ENCODE measurements at regions not wholly inside any gene's neighbourhood (a gene's known extent, or its start where the extent isn't known, plus 50 kb on each side); places are given as distances from the start of the nearest gene placed in this dataset.
"Not testable (repeated sequence)": the region's sequence is repeated elsewhere in the genome, so short reads cannot be mapped to it uniquely, and the experiment has no call there.

GRCh38 chr1:148307583-148308185 is 155.6 kb upstream of the NBPF11 start:
- H3K27me3 ChIP-seq (ENCODE audit: low read depth) = peaks cover 2% of the 10 kb centered on the region; the same call in 1 of the 2 replicates
- no peak for DNase-seq (ENCODE audit: low spot score in 2 of 2)
- no peaks in the 10 kb centered on the region for H3K4me1 ChIP-seq
- H3K36me3 ChIP-seq (replicated peaks) = no peaks in the 10 kb centered on the region
- no peaks in the 10 kb centered on the region for H3K9me3 ChIP-seq
- in situ Hi-C loops (cut with MboI; ENCODE audit: low sequenced_read_pairs) = no loop called here
- no peak overlapping the region for H3K4me3 ChIP-seq

- DNase-seq (ENCODE audit: low spot score in 2 of 2); H3K4me3 ChIP-seq; H3K9me3 ChIP-seq; H3K36me3 ChIP-seq (replicated peaks); in situ Hi-C loops (cut with MboI; ENCODE audit: low sequenced_read_pairs); H3K4me1 ChIP-seq; H3K27me3 ChIP-seq (ENCODE audit: low read depth): not testable (repeated sequence)
These were observed 152.9 kb upstream of the NBPF11 start for GRCh38 chr1:148304935-148305334.

- H3K36me3 ChIP-seq (replicated peaks); H3K27me3 ChIP-seq (ENCODE audit: low read depth); DNase-seq (ENCODE audit: low spot score in 2 of 2); H3K4me1 ChIP-seq; in situ Hi-C loops (cut with MboI; ENCODE audit: low sequenced_read_pairs); H3K9me3 ChIP-seq; H3K4me3 ChIP-seq: not testable (repeated sequence)
These were observed 150.7 kb upstream of the NBPF11 start for GRCh38 chr1:148302586-148303364.

GRCh38 chr1:148297852-148298251 is 145.8 kb upstream of the NBPF11 start:
- H3K36me3 ChIP-seq (replicated peaks); DNase-seq (ENCODE audit: low spot score in 2 of 2); H3K27me3 ChIP-seq (ENCODE audit: low read depth); H3K4me3 ChIP-seq; in situ Hi-C loops (cut with MboI; ENCODE audit: low sequenced_read_pairs); H3K9me3 ChIP-seq; H3K4me1 ChIP-seq: not testable (repeated sequence)

- in situ Hi-C loops (cut with MboI; ENCODE audit: low sequenced_read_pairs) = no loop called here
- no peaks in the 10 kb centered on the region for H3K36me3 ChIP-seq (replicated peaks)
- DNase-seq (ENCODE audit: low spot score in 2 of 2) = no peak
These were observed 144.4 kb upstream of the NBPF11 start for GRCh38 chr1:148296511-148296910.

GRCh38 chr1:148294116-148294807 is 142.2 kb upstream of the NBPF11 start:
- Histone ChIP-seq H3K4me3 (no peak overlapping the region), H3K4me1 (no peaks in the 10 kb centered on the region), H3K27me3 (ENCODE audit: low read depth) (no peaks in the 10 kb centered on the region), H3K9me3 (no peaks in the 10 kb centered on the region), H3K36me3 (replicated peaks) (no peaks in the 10 kb centered on the region)
- DNase-seq (ENCODE audit: low spot score in 2 of 2) = no peak
- in situ Hi-C loops (cut with MboI; ENCODE audit: low sequenced_read_pairs) = no loop called here

More at GRCh38 chr1:148296511-148296910, 144.4 kb upstream of the NBPF11 start:
- Histone ChIP-seq H3K4me1 (no peaks in the 10 kb centered on the region), H3K9me3 (no peaks in the 10 kb centered on the region), H3K27me3 (ENCODE audit: low read depth) (no peaks in the 10 kb centered on the region), H3K4me3 (no peak overlapping the region)

- H3K4me1 ChIP-seq = no peaks in the 10 kb centered on the region
- in situ Hi-C loops (cut with MboI; ENCODE audit: low sequenced_read_pairs) = no loop called here
- DNase-seq (ENCODE audit: low spot score in 2 of 2) = no peak
- no peaks in the 10 kb centered on the region for H3K27me3 ChIP-seq (ENCODE audit: low read depth)
- H3K4me3 ChIP-seq = no peak overlapping the region
- no peaks in the 10 kb centered on the region for H3K9me3 ChIP-seq
- no peaks in the 10 kb centered on the region for H3K36me3 ChIP-seq (replicated peaks)
These were observed 141.6 kb upstream of the NBPF11 start for GRCh38 chr1:148293651-148294050.

- DNase-seq (ENCODE audit: low spot score in 2 of 2) = no peak
These were observed 140.8 kb upstream of the NBPF11 start for GRCh38 chr1:148292915-148293314.

GRCh38 chr1:148290881-148291280 is 138.8 kb upstream of the NBPF11 start:
- DNase-seq (ENCODE audit: low spot score in 2 of 2) = no peak
- H3K9me3 ChIP-seq = no peaks in the 10 kb centered on the region
- no peaks in the 10 kb centered on the region for H3K27me3 ChIP-seq (ENCODE audit: low read depth)
- H3K36me3 ChIP-seq (replicated peaks) = no peaks in the 10 kb centered on the region
- no peak overlapping the region for H3K4me3 ChIP-seq
- in situ Hi-C loops (cut with MboI; ENCODE audit: low sequenced_read_pairs) = no loop called here
- H3K4me1 ChIP-seq = no peaks in the 10 kb centered on the region

More at GRCh38 chr1:148292915-148293314, 140.8 kb upstream of the NBPF11 start:
- Histone ChIP-seq H3K27me3 (ENCODE audit: low read depth) (no peaks in the 10 kb centered on the region), H3K9me3 (no peaks in the 10 kb centered on the region), H3K4me1 (no peaks in the 10 kb centered on the region), H3K36me3 (replicated peaks) (no peaks in the 10 kb centered on the region), H3K4me3 (no peak overlapping the region)
- in situ Hi-C loops (cut with MboI; ENCODE audit: low sequenced_read_pairs) = no loop called here

- Histone ChIP-seq H3K9me3 (no peaks in the 10 kb centered on the region), H3K4me1 (no peaks in the 10 kb centered on the region), H3K27me3 (ENCODE audit: low read depth) (no peaks in the 10 kb centered on the region), H3K4me3 (no peak overlapping the region), H3K36me3 (replicated peaks) (no peaks in the 10 kb centered on the region)
- in situ Hi-C loops (cut with MboI; ENCODE audit: low sequenced_read_pairs) = no loop called here
- no peak for DNase-seq (ENCODE audit: low spot score in 2 of 2)
These were observed 137.6 kb upstream of the NBPF11 start for GRCh38 chr1:148289647-148290046.

- H3K27me3 ChIP-seq (ENCODE audit: low read depth); H3K4me1 ChIP-seq; H3K4me3 ChIP-seq; in situ Hi-C loops (cut with MboI; ENCODE audit: low sequenced_read_pairs); DNase-seq (ENCODE audit: low spot score in 2 of 2); H3K9me3 ChIP-seq; H3K36me3 ChIP-seq (replicated peaks): not testable (repeated sequence)
These were observed 133.9 kb upstream of the NBPF11 start for GRCh38 chr1:148285946-148286345.

GRCh38 chr1:148280831-148281572 is 128.9 kb upstream of the NBPF11 start:
- H3K9me3 ChIP-seq; DNase-seq (ENCODE audit: low spot score in 2 of 2); H3K27me3 ChIP-seq (ENCODE audit: low read depth); H3K4me1 ChIP-seq; H3K4me3 ChIP-seq; H3K36me3 ChIP-seq (replicated peaks); in situ Hi-C loops (cut with MboI; ENCODE audit: low sequenced_read_pairs): not testable (repeated sequence)

GRCh38 chr1:148279002-148279542 is 127.0 kb upstream of the NBPF11 start:
- DNase-seq (ENCODE audit: low spot score in 2 of 2); in situ Hi-C loops (cut with MboI; ENCODE audit: low sequenced_read_pairs); H3K4me3 ChIP-seq: not testable (repeated sequence)

More at GRCh38 chr1:148279002-148279542, 127.0 kb upstream of the NBPF11 start:
- H3K27me3 ChIP-seq (ENCODE audit: low read depth); H3K4me1 ChIP-seq; H3K9me3 ChIP-seq; H3K36me3 ChIP-seq (replicated peaks): not testable (repeated sequence)

Measured in HAP-1 (cell line).